Fibroblast of skin of left quadriceps (primary cell): ENCODE measurements at regions not wholly inside any gene's neighbourhood (a gene's known extent, or its start where the extent isn't known, plus 50 kb on each side); places are given as distances from the start of the nearest gene placed in this dataset.
A peak's percentile ranks its signal among the peaks of the same experiment; 100 is the strongest.

Source experiments
- DNase-seq, 2 experiments: peaks; one replicate each; pipeline ENCODE4 v3.0.0-alpha.2; 2013; ENCODE audit warnings: low read depth in 2 of 2

GRCh38 chr1:17904290-17904689, 149.2 kb downstream of the ACTL8 start:
- DNase-seq, result no peak

GRCh38 chr1:17907999-17908398, 152.9 kb downstream of the ACTL8 start:
- DNase-seq, result no peak

- no peak for DNase-seq
Measured at GRCh38 chr1:17908945-17909344, 153.8 kb downstream of the ACTL8 start.

GRCh38 chr1:17909634-17910033, 154.5 kb downstream of the ACTL8 start:
- no peak for DNase-seq

GRCh38 chr1:17911791-17912190, 156.7 kb downstream of the ACTL8 start:
- DNase-seq, result no peak

GRCh38 chr1:17912491-17912890, 157.4 kb downstream of the ACTL8 start:
- DNase-seq, result no peak

GRCh38 chr1:17913326-17914115, 158.4 kb downstream of the ACTL8 start:
- DNase-seq, result no peak

- DNase-seq, result no peak
Measured at GRCh38 chr1:17914131-17914530, 159.0 kb downstream of the ACTL8 start.

GRCh38 chr1:17914987-17915386, 159.9 kb downstream of the ACTL8 start:
- DNase-seq, result no peak

GRCh38 chr1:17915511-17916197, 160.5 kb downstream of the ACTL8 start:
- DNase-seq, result no peak

- no peak for DNase-seq
Measured at GRCh38 chr1:17916702-17917101, 161.6 kb downstream of the ACTL8 start.

GRCh38 chr1:17919525-17920439, 164.6 kb downstream of the ACTL8 start:
- DNase-seq, result peak in 1 of 2 experiments; percentile 9

GRCh38 chr1:17920881-17921640, 165.9 kb downstream of the ACTL8 start:
- no peak for DNase-seq

GRCh38 chr1:17922833-17923232, 167.7 kb downstream of the ACTL8 start:
- no peak for DNase-seq

GRCh38 chr1:17923666-17924065, 168.5 kb downstream of the ACTL8 start:
- DNase-seq, result no peak

- no peak for DNase-seq
Measured at GRCh38 chr1:17924578-17924977, 169.4 kb downstream of the ACTL8 start.

GRCh38 chr1:17925290-17926237, 170.4 kb downstream of the ACTL8 start:
- no peak for DNase-seq

GRCh38 chr1:17926906-17927305, 171.8 kb downstream of the ACTL8 start:
- DNase-seq, result no peak

- no peak for DNase-seq
Measured at GRCh38 chr1:17927952-17928351, 172.8 kb downstream of the ACTL8 start.

GRCh38 chr1:17929224-17929623, 174.1 kb downstream of the ACTL8 start:
- no peak for DNase-seq
